ENCODE measurements at regions not wholly inside any gene's neighbourhood (a gene's known extent, or its start where the extent isn't known, plus 50 kb on each side); places are given as distances from the start of the nearest gene placed in this dataset.

DNA sequence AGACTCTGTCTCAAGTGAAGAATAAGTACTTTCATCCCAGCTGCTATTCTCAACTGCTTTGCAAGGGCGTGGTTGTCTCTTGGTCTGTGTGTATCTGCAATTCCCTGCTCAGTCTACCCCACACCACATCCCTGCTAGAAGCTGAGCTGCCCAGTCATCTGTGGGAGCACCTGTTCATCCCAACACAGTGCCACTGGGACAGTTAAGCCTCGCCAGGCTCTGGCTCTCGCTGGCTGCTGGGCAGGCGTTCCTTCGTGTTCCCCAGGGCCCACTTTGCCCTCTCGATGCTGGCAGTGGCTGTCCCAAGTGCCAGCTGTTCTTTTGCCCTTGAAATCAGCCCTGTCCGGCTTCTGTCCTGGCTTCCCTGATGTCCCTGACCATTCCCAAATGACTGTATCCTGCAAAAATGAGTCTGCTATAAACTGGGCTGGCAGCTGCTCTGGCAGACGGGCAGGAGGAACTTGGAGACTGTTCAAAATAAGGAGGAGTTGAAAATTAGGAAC lies 91.6 kb upstream of the KLHL25 start:
- DNase-seq (ENCODE audit: low read depth) = no peak
- H3K4me3 ChIP-seq (ENCODE audit: low read length) = no peak overlapping the region
- TF ChIP-seq, protein P1, sequence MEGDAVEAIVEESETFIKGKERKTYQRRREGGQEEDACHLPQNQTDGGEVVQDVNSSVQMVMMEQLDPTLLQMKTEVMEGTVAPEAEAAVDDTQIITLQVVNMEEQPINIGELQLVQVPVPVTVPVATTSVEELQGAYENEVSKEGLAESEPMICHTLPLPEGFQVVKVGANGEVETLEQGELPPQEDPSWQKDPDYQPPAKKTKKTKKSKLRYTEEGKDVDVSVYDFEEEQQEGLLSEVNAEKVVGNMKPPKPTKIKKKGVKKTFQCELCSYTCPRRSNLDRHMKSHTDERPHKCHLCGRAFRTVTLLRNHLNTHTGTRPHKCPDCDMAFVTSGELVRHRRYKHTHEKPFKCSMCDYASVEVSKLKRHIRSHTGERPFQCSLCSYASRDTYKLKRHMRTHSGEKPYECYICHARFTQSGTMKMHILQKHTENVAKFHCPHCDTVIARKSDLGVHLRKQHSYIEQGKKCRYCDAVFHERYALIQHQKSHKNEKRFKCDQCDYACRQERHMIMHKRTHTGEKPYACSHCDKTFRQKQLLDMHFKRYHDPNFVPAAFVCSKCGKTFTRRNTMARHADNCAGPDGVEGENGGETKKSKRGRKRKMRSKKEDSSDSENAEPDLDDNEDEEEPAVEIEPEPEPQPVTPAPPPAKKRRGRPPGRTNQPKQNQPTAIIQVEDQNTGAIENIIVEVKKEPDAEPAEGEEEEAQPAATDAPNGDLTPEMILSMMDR (conservative IDR thresholded peaks at IDR 0.05; ENCODE audit: low read length) = no peak

DNA sequence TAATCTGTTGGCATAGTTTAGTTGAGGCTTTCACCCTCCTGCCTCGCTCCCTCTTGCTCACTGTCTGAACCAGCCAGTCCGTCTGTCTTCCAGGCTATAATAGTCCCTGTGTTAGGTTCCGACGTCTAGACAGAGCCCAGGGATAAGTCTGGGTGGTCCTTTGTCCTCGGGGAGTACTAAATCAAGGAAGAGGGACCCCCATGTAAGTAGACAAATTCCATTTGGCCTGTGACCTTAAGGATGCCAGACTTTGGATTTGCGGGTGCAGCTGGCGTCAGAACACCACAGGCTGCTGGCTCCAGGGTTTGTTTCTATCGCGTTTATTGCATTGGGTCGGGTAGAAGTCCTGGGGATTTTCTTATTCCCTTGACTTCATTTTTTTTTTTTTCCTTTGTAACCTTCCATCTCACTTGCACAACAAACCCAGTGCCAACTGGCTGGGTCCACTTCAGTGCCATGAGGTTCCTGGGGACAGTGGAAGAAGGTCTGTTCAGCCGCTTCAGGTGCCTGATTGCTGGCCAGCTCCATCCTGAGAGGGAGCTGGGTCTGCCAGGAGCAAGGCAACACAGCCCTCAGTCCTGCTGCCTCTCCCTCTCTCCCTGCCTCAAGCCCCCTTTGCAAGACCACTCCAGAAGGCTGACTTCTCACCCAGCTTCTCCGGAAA lies 95.4 kb upstream of the KLHL25 start:
- TF ChIP-seq, protein P1 (conservative IDR thresholded peaks at IDR 0.05; ENCODE audit: low read length) = no peak
- no peak overlapping the region for H3K4me3 ChIP-seq (ENCODE audit: low read length)
- DNase-seq (ENCODE audit: low read depth) = no peak

DNA sequence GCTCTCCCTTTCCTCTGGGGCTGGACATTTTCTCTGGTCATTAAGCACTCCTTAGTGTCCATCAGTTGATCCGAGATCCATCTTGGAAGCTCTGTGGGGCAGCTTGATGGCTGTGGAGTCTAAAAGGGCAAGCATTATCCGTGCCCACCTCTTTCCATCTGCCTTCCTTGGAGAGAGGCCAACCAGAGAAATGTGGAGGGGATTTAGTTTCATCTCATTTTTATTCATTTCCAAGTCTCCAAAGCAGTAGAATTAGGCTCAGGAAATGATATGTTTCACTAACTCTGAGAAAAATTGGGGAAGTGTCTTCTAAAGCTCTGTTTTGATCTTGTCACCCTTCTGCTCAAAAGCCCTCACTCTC lies 95.9 kb upstream of the KLHL25 start:
- TF ChIP-seq, protein P1 (conservative IDR thresholded peaks at IDR 0.05; ENCODE audit: low read length) = no peak
- no peak overlapping the region for H3K4me3 ChIP-seq (ENCODE audit: low read length)
- no peak for DNase-seq (ENCODE audit: low read depth)

DNA sequence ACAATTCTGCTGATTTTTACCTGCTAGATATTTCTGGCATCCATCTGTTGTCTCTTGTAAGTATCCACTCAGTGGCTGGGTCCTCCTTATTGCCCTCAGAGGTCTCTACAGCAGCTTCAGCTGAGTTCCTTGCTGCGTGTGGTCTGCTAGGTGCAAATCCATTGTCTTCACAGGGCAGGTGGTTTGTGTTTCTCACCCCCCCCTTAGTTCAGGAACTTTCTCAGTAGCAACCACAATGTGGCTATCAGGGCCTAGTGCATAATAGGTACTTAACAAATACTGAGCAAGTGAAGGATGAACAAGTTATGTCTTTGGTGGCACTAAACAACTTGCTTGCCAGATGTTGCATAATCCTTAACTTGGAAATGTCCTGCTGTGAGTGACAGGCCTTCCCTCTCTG lies 96.7 kb upstream of the KLHL25 start:
- H3K4me3 ChIP-seq (ENCODE audit: low read length) = no peak overlapping the region
- TF ChIP-seq, protein P1 (conservative IDR thresholded peaks at IDR 0.05; ENCODE audit: low read length) = no peak
- no peak for DNase-seq (ENCODE audit: low read depth)

DNA sequence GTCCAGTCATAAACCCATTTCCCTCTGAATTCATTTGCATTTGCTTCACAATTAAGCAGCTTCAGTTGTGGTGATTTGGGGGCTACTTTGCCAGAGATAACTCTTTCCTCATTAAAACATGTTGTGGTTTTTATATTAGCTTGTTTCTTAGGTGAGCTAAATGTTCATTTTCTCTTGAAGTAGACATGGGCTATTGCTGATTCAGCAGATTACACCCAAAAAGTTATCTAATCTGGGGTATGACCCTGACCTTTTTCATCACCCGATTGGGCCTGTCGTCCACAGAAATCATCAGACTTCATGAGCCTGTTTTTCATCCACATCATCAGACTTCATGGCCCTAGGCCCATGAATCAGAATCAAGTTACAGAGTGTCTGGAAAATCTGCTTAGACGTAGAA lies 97.5 kb upstream of the KLHL25 start:
- no peak overlapping the region for H3K4me3 ChIP-seq (ENCODE audit: low read length)
- no peak for DNase-seq (ENCODE audit: low read depth)
- TF ChIP-seq, protein P1 (conservative IDR thresholded peaks at IDR 0.05; ENCODE audit: low read length) = no peak

DNA sequence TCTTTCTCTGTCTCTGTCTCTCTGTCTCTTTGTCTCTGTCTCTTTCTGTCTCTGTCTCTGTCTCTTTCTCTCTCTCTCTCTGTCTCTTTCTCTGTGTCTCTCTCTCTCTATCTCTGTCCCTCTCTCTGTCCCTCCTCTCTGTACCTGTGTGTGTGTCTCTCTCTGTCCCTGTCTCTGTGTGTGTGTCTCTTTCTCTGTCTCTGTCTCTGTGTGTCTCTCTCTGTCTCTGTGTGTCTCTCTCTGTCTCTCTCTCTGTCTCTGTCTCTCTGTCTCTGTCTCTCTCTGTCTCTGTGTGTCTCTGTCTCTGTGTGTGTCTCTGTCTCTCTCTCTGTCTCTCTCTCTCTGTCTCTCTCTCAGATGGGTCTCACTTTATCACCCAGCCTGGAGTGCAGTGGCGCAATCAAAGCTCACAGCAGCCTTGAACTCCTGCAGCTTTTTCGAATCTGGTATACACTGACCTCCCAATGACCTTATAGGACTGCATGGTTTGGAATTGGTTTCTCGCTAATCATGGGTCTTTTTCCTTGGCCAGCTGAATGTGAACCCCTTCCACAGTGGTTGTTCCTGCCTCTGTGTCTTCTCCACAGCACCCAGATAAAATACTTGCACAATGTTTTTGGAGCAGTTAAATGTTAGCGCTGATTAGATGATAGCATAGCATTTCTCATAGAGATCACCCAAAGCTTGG lies 102.6 kb upstream of the KLHL25 start:
- no peak overlapping the region for H3K4me3 ChIP-seq (ENCODE audit: low read length)
- no peak for DNase-seq (ENCODE audit: low read depth)
- TF ChIP-seq, protein P1 (conservative IDR thresholded peaks at IDR 0.05; ENCODE audit: low read length) = no peak
